Tibial artery (tissue), 4 donors: ENCODE measurements at regions not wholly inside any gene's neighbourhood (a gene's known extent, or its start where the extent isn't known, plus 50 kb on each side); places are given as distances from the start of the nearest gene placed in this dataset.
"Not testable (repeated sequence)": the region's sequence is repeated elsewhere in the genome, so short reads cannot be mapped to it uniquely, and the experiment has no call there.

Experiments
- DNase-seq, 2 donors: peaks; one replicate each; pipeline ENCODE4 v3.0.0-alpha.2; 2019
- H3K27ac ChIP-seq, 2 donors: fragments of 200-600 bp; sonication (generic) in 1 of 2; 1 replicate in 1 of 2; 2 replicates in 1 of 2; pipeline ENCODE4 v1.5.1; 2018 to 2019; ENCODE audit warnings: mild to moderate bottlenecking in 1 of 2
- H3K27me3 ChIP-seq, 2 donors: fragments of 200-600 bp; sonication (generic) in 1 of 2; one replicate each; pipeline versions ENCODE4 v1.5.1 to v1.6.0; 2016 to 2019
- H3K36me3 ChIP-seq, 3 donors: fragments of 200-600 bp; sonication (generic) in 2 of 3; one replicate each; pipeline ENCODE4 v1.5.1; 2016 to 2019; ENCODE audit warnings: mild to moderate bottlenecking in 2 of 3
- H3K4me1 ChIP-seq, 4 donors: fragments of 200-600 bp; sonication (generic) in 2 of 4; 1 replicate in 3 of 4; 2 replicates in 1 of 4; pipeline ENCODE4 v1.5.1; 2016 to 2019
- H3K4me3 ChIP-seq, 2 donors: fragments of 200-600 bp; sonication (generic) in 1 of 2; 1 replicate in 1 of 2; 2 replicates in 1 of 2; pipeline ENCODE4 v1.5.1; 2018 to 2019; ENCODE audit warnings: mild to moderate bottlenecking in 2 of 2
- H3K9me3 ChIP-seq, 3 donors: fragments of 200-600 bp; sonication (generic) in 1 of 3; one replicate each; pipeline ENCODE4 v1.5.1; 2016 to 2019
- CTCF ChIP-seq, 2 experiments: fragments of 200-600 bp in 1 of 2; fragments of 450-650 bp in 1 of 2; IDR thresholded peaks; one replicate each; pipeline ENCODE4 v1.5.1; 2017 to 2019; ENCODE audit warnings: antibody characterized with exemption in 2 of 2, mild to moderate bottlenecking in 1 of 2, moderate library complexity in 1 of 2
- intact Hi-C: fragments of 100-400 bp; cut with DNase I; formaldehyde crosslinking; loops from one replicate; pipeline ENCODE4 v1.15.0; 2023; ENCODE audit warnings: low total_unique reads

- peak; percentile 96 to 99 for DNase-seq
- H3K27ac ChIP-seq: peak overlapping the region; percentile 79 to 85
- H3K27me3 ChIP-seq: no peaks in the 10 kb centered on the region
- H3K9me3 ChIP-seq: no peaks in the 10 kb centered on the region
- peaks cover 0 to 13% (median 3%) of the 10 kb centered on the region in 4 donors for H3K4me1 ChIP-seq
- TF ChIP-seq CTCF (IDR thresholded peaks at IDR 0.05): no peak
- intact Hi-C loops: loop anchor here (10.0 kb wide), 1 partner anchor 323 kb away; no protein-coding TSS in a partner anchor
- H3K36me3 ChIP-seq: no peaks in the 10 kb centered on the region
- peak overlapping the region; percentile 62 to 69 for H3K4me3 ChIP-seq
Measured at GRCh38 chr4:9691238-9692065, 90.0 kb upstream of the DRD5 start.

GRCh38 chr4:9692791-9693491 is 88.5 kb upstream of the DRD5 start:
- intact Hi-C loops: loop anchor here (10.0 kb wide), 1 partner anchor 322 kb away; no protein-coding TSS in a partner anchor
- H3K9me3 ChIP-seq, H3K4me3 ChIP-seq, DNase-seq, H3K27ac ChIP-seq, H3K36me3 ChIP-seq, H3K27me3 ChIP-seq: not testable (repeated sequence)
- peaks cover 0 to 13% (median 3%) of the 10 kb centered on the region in 4 donors for H3K4me1 ChIP-seq

- H3K27ac ChIP-seq, H3K4me3 ChIP-seq, H3K36me3 ChIP-seq, DNase-seq, H3K9me3 ChIP-seq, H3K27me3 ChIP-seq: not testable (repeated sequence)
- intact Hi-C loops: loop anchor here (10.0 kb wide), 1 partner anchor 320 kb away; no protein-coding TSS in a partner anchor
- peaks cover 0 to 13% (median 3%) of the 10 kb centered on the region in 4 donors for H3K4me1 ChIP-seq
Measured at GRCh38 chr4:9694403-9694802, 87.0 kb upstream of the DRD5 start.

- H3K36me3 ChIP-seq, H3K4me1 ChIP-seq, H3K9me3 ChIP-seq, H3K4me3 ChIP-seq, DNase-seq, H3K27ac ChIP-seq, H3K27me3 ChIP-seq: not testable (repeated sequence)
- peak in 1 of 2 experiments; percentile 22 for TF ChIP-seq CTCF (IDR thresholded peaks at IDR 0.05)
- intact Hi-C loops: loop anchor here (10.0 kb wide), 1 partner anchor 319 kb away; no protein-coding TSS in a partner anchor
Measured at GRCh38 chr4:9695994-9696393, 85.4 kb upstream of the DRD5 start.

- intact Hi-C loops: loop anchor here (10.0 kb wide), 1 partner anchor 318 kb away; no protein-coding TSS in a partner anchor
- H3K4me1 ChIP-seq, H3K4me3 ChIP-seq, H3K27ac ChIP-seq, DNase-seq, H3K27me3 ChIP-seq, H3K9me3 ChIP-seq, H3K36me3 ChIP-seq: not testable (repeated sequence)
Measured at GRCh38 chr4:9696561-9696960, 84.9 kb upstream of the DRD5 start.

GRCh38 chr4:9702019-9702418 is 79.4 kb upstream of the DRD5 start:
- intact Hi-C loops, H3K27me3 ChIP-seq, DNase-seq, H3K27ac ChIP-seq, H3K4me1 ChIP-seq, H3K36me3 ChIP-seq, H3K4me3 ChIP-seq, H3K9me3 ChIP-seq: not testable (repeated sequence)

- H3K4me3 ChIP-seq, intact Hi-C loops, H3K9me3 ChIP-seq, H3K4me1 ChIP-seq, DNase-seq, H3K27ac ChIP-seq, H3K27me3 ChIP-seq, H3K36me3 ChIP-seq: not testable (repeated sequence)
Measured at GRCh38 chr4:9702696-9703095, 78.7 kb upstream of the DRD5 start.

- no peak overlapping the region for H3K4me3 ChIP-seq
- no peak overlapping the region for H3K27ac ChIP-seq
- no peaks in the 10 kb centered on the region for H3K4me1 ChIP-seq
- intact Hi-C loops: no loop called here
- DNase-seq: peak; percentile 36 to 73
- TF ChIP-seq CTCF (IDR thresholded peaks at IDR 0.05): peak; percentile 41 to 46
- peaks cover 0 to 5% of the 10 kb centered on the region in 2 donors for H3K27me3 ChIP-seq
- H3K9me3 ChIP-seq: no peaks in the 10 kb centered on the region
- H3K36me3 ChIP-seq: no peaks in the 10 kb centered on the region
Measured at GRCh38 chr4:9703391-9703790, 78.0 kb upstream of the DRD5 start.

- H3K27ac ChIP-seq, intact Hi-C loops, H3K36me3 ChIP-seq, H3K4me1 ChIP-seq, H3K4me3 ChIP-seq, H3K27me3 ChIP-seq, H3K9me3 ChIP-seq, DNase-seq: not testable (repeated sequence)
Measured at GRCh38 chr4:9704126-9704525, 77.3 kb upstream of the DRD5 start.
